GM20000 (cell line): ENCODE measurements at regions not wholly inside any gene's neighbourhood (a gene's known extent, or its start where the extent isn't known, plus 50 kb on each side); places are given as distances from the start of the nearest gene placed in this dataset.

Experiments used
- DNase-seq: peaks from one replicate; pipeline ENCODE4 v3.0.0; 2012; ENCODE audit warnings: low spot score
- CTCF ChIP-seq: IDR thresholded peaks from 2 replicates; pipeline ENCODE4 v1.5.1; 2012; ENCODE audit warnings: mild to moderate bottlenecking, control low read depth; ENCODE audit errors: extremely low read depth, missing control alignments

- no peak for DNase-seq
- TF ChIP-seq CTCF, result no peak
These were observed 372.3 kb downstream of the TFEC start for GRCh38 chr7:115658223-115658622.

GRCh38 chr7:115654384-115655214, 376.0 kb downstream of the TFEC start:
- DNase-seq, result no peak
- no peak for TF ChIP-seq CTCF

- no peak for DNase-seq
- TF ChIP-seq CTCF, result no peak
These were observed 381.1 kb downstream of the TFEC start for GRCh38 chr7:115649429-115649828.

GRCh38 chr7:115647712-115648111, 382.9 kb downstream of the TFEC start:
- TF ChIP-seq CTCF, result no peak
- no peak for DNase-seq

- TF ChIP-seq CTCF, result no peak
These were observed 388.4 kb downstream of the TFEC start for GRCh38 chr7:115642194-115642593.

GRCh38 chr7:115638853-115639252, 391.7 kb downstream of the TFEC start:
- TF ChIP-seq CTCF, result no peak
- DNase-seq, result no peak

More at GRCh38 chr7:115642194-115642593, 388.4 kb downstream of the TFEC start:
- no peak for DNase-seq

GRCh38 chr7:115637128-115637527, 393.4 kb downstream of the TFEC start:
- no peak for TF ChIP-seq CTCF
- DNase-seq, result no peak
